ENCODE measurements at regions not wholly inside any gene's neighbourhood (a gene's known extent, or its start where the extent isn't known, plus 50 kb on each side); places are given as distances from the start of the nearest gene placed in this dataset.

- H3K27ac Mint-ChIP-seq, result peak overlapping the region; percentile 74
- ChIA-PET POLR2A (interaction anchor here (0.5 kb wide), 1 partner anchor 56 kb away, joined by 4 read pairs; no protein-coding TSS in a partner anchor), CTCF (interaction anchor here (0.8 kb wide), 1 partner anchor 45 kb away, joined by 3 read pairs; no protein-coding TSS in a partner anchor)
- no peaks in the 10 kb centered on the region for H3K27me3 ChIP-seq (ENCODE audit: control insufficient read depth in 1 of 2, insufficient read depth in 2 of 2, low read length in 2 of 2)
- no peaks in the 10 kb centered on the region for H3K36me3 Mint-ChIP-seq (ENCODE audit: low read depth)
- ATAC-seq (ENCODE audit: poor library complexity) (no peak), DNase-seq (no peak)
- H3K27ac ChIP-seq (ENCODE audit: low read depth in 1 of 2, low read length in 2 of 2), result no peak overlapping the region
- intact Hi-C loops (cut with DNase I, micrococcal nuclease), result no loop called here
- TF ChIP-seq, protein P1, sequence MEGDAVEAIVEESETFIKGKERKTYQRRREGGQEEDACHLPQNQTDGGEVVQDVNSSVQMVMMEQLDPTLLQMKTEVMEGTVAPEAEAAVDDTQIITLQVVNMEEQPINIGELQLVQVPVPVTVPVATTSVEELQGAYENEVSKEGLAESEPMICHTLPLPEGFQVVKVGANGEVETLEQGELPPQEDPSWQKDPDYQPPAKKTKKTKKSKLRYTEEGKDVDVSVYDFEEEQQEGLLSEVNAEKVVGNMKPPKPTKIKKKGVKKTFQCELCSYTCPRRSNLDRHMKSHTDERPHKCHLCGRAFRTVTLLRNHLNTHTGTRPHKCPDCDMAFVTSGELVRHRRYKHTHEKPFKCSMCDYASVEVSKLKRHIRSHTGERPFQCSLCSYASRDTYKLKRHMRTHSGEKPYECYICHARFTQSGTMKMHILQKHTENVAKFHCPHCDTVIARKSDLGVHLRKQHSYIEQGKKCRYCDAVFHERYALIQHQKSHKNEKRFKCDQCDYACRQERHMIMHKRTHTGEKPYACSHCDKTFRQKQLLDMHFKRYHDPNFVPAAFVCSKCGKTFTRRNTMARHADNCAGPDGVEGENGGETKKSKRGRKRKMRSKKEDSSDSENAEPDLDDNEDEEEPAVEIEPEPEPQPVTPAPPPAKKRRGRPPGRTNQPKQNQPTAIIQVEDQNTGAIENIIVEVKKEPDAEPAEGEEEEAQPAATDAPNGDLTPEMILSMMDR (IDR thresholded peaks at IDR 0.05), result no peak
- peaks cover 7% of the 10 kb centered on the region for H3K9me3 Mint-ChIP-seq
- H3K4me1 ChIP-seq (ENCODE audit: insufficient read depth, low read length), result peaks cover 32% of the 10 kb centered on the region
- no peak overlapping the region for H3K4me3 ChIP-seq (ENCODE audit: low read length)
- peaks cover 43% of the 10 kb centered on the region for H3K4me1 Mint-ChIP-seq (ENCODE audit: low read depth)
- peak overlapping the region; percentile 40 for H3K4me3 Mint-ChIP-seq
- no peaks in the 10 kb centered on the region for H3K27me3 Mint-ChIP-seq
- H3K36me3 ChIP-seq (ENCODE audit: insufficient read depth, low read length), result no peaks in the 10 kb centered on the region
- H3K9me3 ChIP-seq (ENCODE audit: control insufficient read depth in 1 of 2, insufficient read depth in 1 of 2, low read length in 2 of 2), result no peaks in the 10 kb centered on the region
These were observed 292.2 kb upstream of the NPVF start for GRCh38 chr7:25520516-25520915.

- ChIA-PET POLR2A (no interaction called here), CTCF (interaction anchor here (0.8 kb wide), 1 partner anchor 44 kb away, joined by 3 read pairs; no protein-coding TSS in a partner anchor)
- peak overlapping the region; percentile 74 for H3K27ac Mint-ChIP-seq
- TF ChIP-seq, protein P1 (IDR thresholded peaks at IDR 0.05), result no peak
- H3K9me3 ChIP-seq (ENCODE audit: control insufficient read depth in 1 of 2, insufficient read depth in 1 of 2, low read length in 2 of 2), result no peaks in the 10 kb centered on the region
- H3K4me1 Mint-ChIP-seq (ENCODE audit: low read depth), result peaks cover 43% of the 10 kb centered on the region
- H3K36me3 ChIP-seq (ENCODE audit: insufficient read depth, low read length), result no peaks in the 10 kb centered on the region
- DNase-seq, result no peak
- peaks cover 32% of the 10 kb centered on the region for H3K4me1 ChIP-seq (ENCODE audit: insufficient read depth, low read length)
- peaks cover 7% of the 10 kb centered on the region for H3K9me3 Mint-ChIP-seq
- no peaks in the 10 kb centered on the region for H3K36me3 Mint-ChIP-seq (ENCODE audit: low read depth)
- H3K4me3 Mint-ChIP-seq, result no peak overlapping the region
- ATAC-seq (ENCODE audit: poor library complexity), result no peak
- H3K4me3 ChIP-seq (ENCODE audit: low read length), result no peak overlapping the region
- H3K27me3 ChIP-seq (ENCODE audit: control insufficient read depth in 1 of 2, insufficient read depth in 2 of 2, low read length in 2 of 2), result no peaks in the 10 kb centered on the region
- no peak overlapping the region for H3K27ac ChIP-seq (ENCODE audit: low read depth in 1 of 2, low read length in 2 of 2)
- intact Hi-C loops (cut with DNase I, micrococcal nuclease), result no loop called here
- no peaks in the 10 kb centered on the region for H3K27me3 Mint-ChIP-seq
These were observed 292.9 kb upstream of the NPVF start for GRCh38 chr7:25521236-25521635.

DNA sequence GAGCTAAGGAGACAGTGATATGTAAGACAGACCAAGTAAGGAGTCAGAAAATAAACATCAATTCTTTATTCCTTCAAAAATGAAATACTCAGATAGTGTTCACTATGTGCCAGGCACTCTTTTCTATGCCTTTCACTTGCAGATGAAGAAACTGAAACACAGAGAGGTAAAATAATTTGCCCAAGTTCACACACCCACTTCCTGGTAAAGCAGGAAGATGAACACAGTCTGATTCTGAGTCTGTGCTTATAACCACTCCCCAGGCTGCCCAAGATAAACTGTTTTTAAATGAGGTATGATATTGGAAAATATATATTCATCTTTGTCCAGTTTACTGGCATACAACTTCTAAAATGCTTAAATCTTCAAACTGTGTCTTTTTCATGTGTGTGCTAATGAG lies 294.4 kb upstream of the NPVF start:
- peaks cover 43% of the 10 kb centered on the region for H3K4me1 Mint-ChIP-seq (ENCODE audit: low read depth)
- Histone ChIP-seq H3K27ac (ENCODE audit: low read depth in 1 of 2, low read length in 2 of 2) (peak overlapping the region in 1 of 2 donors; percentile 18), H3K36me3 (ENCODE audit: insufficient read depth, low read length) (no peaks in the 10 kb centered on the region), H3K4me3 (ENCODE audit: low read length) (no peak overlapping the region), H3K4me1 (ENCODE audit: insufficient read depth, low read length) (peaks cover 32% of the 10 kb centered on the region), H3K9me3 (ENCODE audit: control insufficient read depth in 1 of 2, insufficient read depth in 1 of 2, low read length in 2 of 2) (no peaks in the 10 kb centered on the region), H3K27me3 (ENCODE audit: control insufficient read depth in 1 of 2, insufficient read depth in 2 of 2, low read length in 2 of 2) (no peaks in the 10 kb centered on the region)
- CTCF ChIA-PET, result interaction anchor here (0.9 kb wide), 1 partner anchor 10 kb away, joined by 3 read pairs; no protein-coding TSS in a partner anchor
- TF ChIP-seq, protein P1 (IDR thresholded peaks at IDR 0.05), result no peak
- peak; percentile 46 for ATAC-seq (ENCODE audit: poor library complexity)
- DNase-seq, result no peak
- H3K36me3 Mint-ChIP-seq (ENCODE audit: low read depth), result no peaks in the 10 kb centered on the region
- H3K9me3 Mint-ChIP-seq, result peaks cover 7% of the 10 kb centered on the region
- peak overlapping the region; percentile 43 for H3K27ac Mint-ChIP-seq
- intact Hi-C loops (cut with DNase I, micrococcal nuclease), result no loop called here
- POLR2A ChIA-PET, result no interaction called here
- no peak overlapping the region for H3K4me3 Mint-ChIP-seq
- no peaks in the 10 kb centered on the region for H3K27me3 Mint-ChIP-seq
